CD4-positive, alpha-beta T cell (primary cell): ENCODE measurements at regions not wholly inside any gene's neighbourhood (a gene's known extent, or its start where the extent isn't known, plus 50 kb on each side); places are given as distances from the start of the nearest gene placed in this dataset.
"Not testable (repeated sequence)": the region's sequence is repeated elsewhere in the genome, so short reads cannot be mapped to it uniquely, and the experiment has no call there.

Experiments used
- ATAC-seq: fragments of 200-7000 bp; cut with Tn5 transposase; one replicate; pipeline ENCODE4 v1.10.0; 2022; ENCODE audit warnings: mild to moderate bottlenecking; ENCODE audit not compliant: poor library complexity
- CTCF ChIA-PET: fragments of 350-600 bp; sonication (Branson Sonifier 250); formaldehyde crosslinking; loops from one replicate; lab custom pipeline; 2021; ENCODE audit warnings: antibody characterized with exemption, inconsistent platforms; lab: Charles Lee
- POLR2A ChIA-PET: fragments of 350-600 bp; sonication (Branson Sonifier 250); formaldehyde crosslinking; loops from one replicate; lab custom pipeline; 2021; ENCODE audit warnings: antibody characterized with exemption, inconsistent platforms; lab: Charles Lee
- DNase-seq, 14 experiments: peaks; one replicate each; pipeline ENCODE4 v3.0.0-alpha.2; 2013 to 2020; ENCODE audit warnings: mixed read lengths in 2 of 14
- H3K27ac ChIP-seq, 2 donors: one replicate each; pipeline versions ENCODE4 v1.5.1 to v1.7.0; 2013; ENCODE audit warnings: low read length in 2 of 2, low read depth in 1 of 2, mild to moderate bottlenecking in 1 of 2
- H3K27me3 ChIP-seq, 2 experiments: 1 replicate in 1 of 2; 2 replicates in 1 of 2; pipeline versions ENCODE4 v1.6.1 to v1.7.0; 2013; ENCODE audit warnings: low read length in 2 of 2, control low read depth in 1 of 2, mild to moderate bottlenecking in 1 of 2, moderate library complexity in 1 of 2; ENCODE audit not compliant: insufficient read depth in 2 of 2, control insufficient read depth in 1 of 2
- H3K36me3 ChIP-seq: one replicate; pipeline ENCODE4 v1.6.1; 2013; ENCODE audit warnings: low read length, control low read depth; ENCODE audit not compliant: insufficient read depth
- H3K4me1 ChIP-seq: one replicate; pipeline ENCODE4 v1.6.1; 2013; ENCODE audit warnings: low read length, control low read depth; ENCODE audit not compliant: insufficient read depth
- H3K4me3 ChIP-seq: one replicate; pipeline ENCODE4 v1.5.1; 2013; ENCODE audit warnings: mild to moderate bottlenecking, low read length, moderate library complexity
- H3K9me3 ChIP-seq, 2 experiments: 1 replicate in 1 of 2; 2 replicates in 1 of 2; pipeline versions ENCODE4 v1.6.1 to v1.7.0; 2013; ENCODE audit warnings: low read length in 2 of 2, mild to moderate bottlenecking in 2 of 2, control low read depth in 1 of 2, moderate library complexity in 1 of 2; ENCODE audit not compliant: control insufficient read depth in 1 of 2, insufficient read depth in 1 of 2
- H3K27ac Mint-ChIP-seq: one replicate; pipeline ENCODE4 v1.8.0; 2020; ENCODE audit warnings: mixed read lengths
- H3K27me3 Mint-ChIP-seq: one replicate; pipeline ENCODE4 v1.8.0; 2021; ENCODE audit warnings: mixed read lengths
- H3K36me3 Mint-ChIP-seq: one replicate; pipeline ENCODE4 v1.8.0; 2021; ENCODE audit warnings: low read depth, mixed read lengths
- H3K4me1 Mint-ChIP-seq: one replicate; pipeline ENCODE4 v1.8.0; 2021; ENCODE audit warnings: low read depth, mixed read lengths
- H3K4me3 Mint-ChIP-seq: one replicate; pipeline ENCODE4 v1.8.0; 2020; ENCODE audit warnings: mild to moderate bottlenecking, mixed read lengths
- H3K9me3 Mint-ChIP-seq: one replicate; pipeline ENCODE4 v1.8.0; 2020; ENCODE audit warnings: mixed read lengths
- intact Hi-C, 2 experiments: fragments of 100-400 bp; cut with DNase I in 1 of 2; cut with micrococcal nuclease in 1 of 2; formaldehyde crosslinking; loops; one replicate each; pipeline versions ENCODE4 v1.15.1 to v1.9.0; 2023 to 2025; cut with DNase I, micrococcal nuclease
- TF ChIP-seq, protein P1 (sequence below): fragments of 200-600 bp; IDR thresholded peaks from one replicate; pipeline ENCODE4 v1.8.0; 2022; ENCODE audit warnings: antibody characterized with exemption, mild to moderate bottlenecking

DNA sequence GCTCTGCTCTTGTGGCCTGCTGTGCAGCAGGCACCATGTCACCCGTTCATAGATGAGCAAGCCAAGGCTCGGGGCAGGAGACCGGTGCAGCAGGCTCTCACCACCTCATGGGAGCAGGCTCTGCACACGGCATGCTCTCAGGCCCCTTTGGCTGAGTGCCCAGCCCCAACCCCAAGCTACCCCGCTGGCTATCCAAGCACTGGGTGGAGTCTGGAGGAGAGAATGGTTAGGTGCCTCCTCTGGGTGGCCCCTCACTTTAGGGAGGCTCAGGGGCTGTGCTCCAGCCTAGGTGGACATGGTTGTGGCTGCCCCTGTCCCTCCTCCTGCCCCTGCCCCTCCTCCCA, 199.9 kb downstream of the IGLL1 start:
- ATAC-seq (no peak), DNase-seq (no peak)
- Histone ChIP-seq H3K4me1 (no peaks in the 10 kb centered on the region), H3K27ac (no peak overlapping the region), H3K36me3 (no peaks in the 10 kb centered on the region), H3K9me3 (no peaks in the 10 kb centered on the region), H3K27me3 (no peaks in the 10 kb centered on the region), H3K4me3 (no peak overlapping the region)
- TF ChIP-seq, protein P1, sequence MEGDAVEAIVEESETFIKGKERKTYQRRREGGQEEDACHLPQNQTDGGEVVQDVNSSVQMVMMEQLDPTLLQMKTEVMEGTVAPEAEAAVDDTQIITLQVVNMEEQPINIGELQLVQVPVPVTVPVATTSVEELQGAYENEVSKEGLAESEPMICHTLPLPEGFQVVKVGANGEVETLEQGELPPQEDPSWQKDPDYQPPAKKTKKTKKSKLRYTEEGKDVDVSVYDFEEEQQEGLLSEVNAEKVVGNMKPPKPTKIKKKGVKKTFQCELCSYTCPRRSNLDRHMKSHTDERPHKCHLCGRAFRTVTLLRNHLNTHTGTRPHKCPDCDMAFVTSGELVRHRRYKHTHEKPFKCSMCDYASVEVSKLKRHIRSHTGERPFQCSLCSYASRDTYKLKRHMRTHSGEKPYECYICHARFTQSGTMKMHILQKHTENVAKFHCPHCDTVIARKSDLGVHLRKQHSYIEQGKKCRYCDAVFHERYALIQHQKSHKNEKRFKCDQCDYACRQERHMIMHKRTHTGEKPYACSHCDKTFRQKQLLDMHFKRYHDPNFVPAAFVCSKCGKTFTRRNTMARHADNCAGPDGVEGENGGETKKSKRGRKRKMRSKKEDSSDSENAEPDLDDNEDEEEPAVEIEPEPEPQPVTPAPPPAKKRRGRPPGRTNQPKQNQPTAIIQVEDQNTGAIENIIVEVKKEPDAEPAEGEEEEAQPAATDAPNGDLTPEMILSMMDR: no peak
- ChIA-PET CTCF (no interaction called here), POLR2A (no interaction called here)
- Mint-ChIP-seq H3K4me1 (no peaks in the 10 kb centered on the region), H3K27ac (no peak overlapping the region), H3K27me3 (peaks cover 5% of the 10 kb centered on the region), H3K36me3 (no peaks in the 10 kb centered on the region), H3K9me3 (no peaks in the 10 kb centered on the region), H3K4me3 (no peak overlapping the region)
- intact Hi-C loops: no loop called here

DNA sequence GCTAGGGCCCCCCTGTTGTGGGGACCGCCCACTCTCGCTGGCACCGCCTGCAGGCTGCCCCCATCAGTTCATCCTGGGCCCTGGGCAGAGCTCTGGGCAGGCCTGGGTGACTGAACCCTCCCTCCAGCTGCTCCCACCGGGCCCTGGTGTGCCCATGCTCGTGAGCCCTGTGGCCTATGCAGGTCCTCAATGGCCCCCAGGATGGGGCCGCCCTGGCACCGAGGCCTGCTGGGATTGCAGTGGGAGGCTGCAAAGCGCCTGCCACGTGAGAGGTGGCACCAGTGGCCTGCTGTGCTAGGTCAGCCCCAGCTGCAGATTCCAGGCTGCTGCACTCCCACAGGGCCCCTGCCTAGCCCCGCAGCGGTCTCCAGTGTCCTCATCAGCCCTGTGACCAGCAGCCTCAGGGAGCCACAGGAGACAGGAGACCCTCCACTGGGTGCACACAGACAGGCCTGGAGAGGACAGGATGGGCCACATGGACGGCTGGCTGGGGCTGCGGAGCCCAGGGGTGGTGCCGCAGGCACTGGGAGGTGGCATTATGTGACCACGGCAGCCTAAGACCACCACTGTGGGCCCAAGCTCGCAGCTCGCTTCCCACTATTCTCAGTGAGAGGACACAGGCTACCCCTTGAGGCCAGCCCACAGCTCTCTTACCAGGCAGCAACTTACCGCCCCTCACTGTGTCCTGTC, 199.4 kb downstream of the BCR start:
- H3K9me3 ChIP-seq, H3K27ac ChIP-seq, H3K27ac Mint-ChIP-seq, H3K4me3 Mint-ChIP-seq, ATAC-seq, CTCF ChIA-PET, H3K36me3 ChIP-seq, H3K36me3 Mint-ChIP-seq, H3K27me3 ChIP-seq, intact Hi-C loops, H3K4me1 ChIP-seq, H3K4me3 ChIP-seq, H3K9me3 Mint-ChIP-seq, H3K4me1 Mint-ChIP-seq, DNase-seq, POLR2A ChIA-PET, H3K27me3 Mint-ChIP-seq: not testable (repeated sequence)

DNA sequence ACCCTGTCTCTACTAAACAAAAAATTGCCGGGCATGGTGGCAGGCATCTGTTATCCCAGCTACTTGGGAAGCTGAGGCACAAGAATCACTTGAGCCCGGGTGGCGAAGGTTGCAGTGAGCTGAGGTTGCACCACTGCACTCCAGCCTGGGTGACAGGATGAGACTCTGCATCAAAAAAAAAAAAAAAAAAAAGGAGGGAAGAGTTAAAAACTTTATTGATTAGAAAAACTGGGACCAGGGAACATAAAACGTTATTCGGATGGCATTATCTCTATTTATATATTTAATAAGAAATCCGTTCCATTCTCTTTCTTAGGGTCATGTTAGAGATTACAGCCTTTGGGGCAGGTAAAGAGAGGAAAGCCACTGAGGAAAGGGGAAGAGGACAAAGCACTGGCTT, 197.5 kb downstream of the BCR start:
- peaks cover 5% of the 10 kb centered on the region for H3K27me3 Mint-ChIP-seq
- no peaks in the 10 kb centered on the region for H3K4me1 ChIP-seq

More for the DNA sequence above, 197.5 kb downstream of the BCR start:
- no peaks in the 10 kb centered on the region for H3K4me1 Mint-ChIP-seq
- ATAC-seq: no peak
- H3K36me3 Mint-ChIP-seq: no peaks in the 10 kb centered on the region
- intact Hi-C loops: no loop called here
- TF ChIP-seq, protein P1: no peak
- no peak overlapping the region for H3K4me3 Mint-ChIP-seq
- Histone ChIP-seq H3K9me3 (no peaks in the 10 kb centered on the region), H3K27ac (no peak overlapping the region), H3K27me3 (no peaks in the 10 kb centered on the region), H3K36me3 (no peaks in the 10 kb centered on the region), H3K4me3 (no peak overlapping the region)
- no peaks in the 10 kb centered on the region for H3K9me3 Mint-ChIP-seq
- CTCF ChIA-PET: no interaction called here
- DNase-seq: no peak
- no peak overlapping the region for H3K27ac Mint-ChIP-seq
- POLR2A ChIA-PET: no interaction called here
